Activated CD4-positive, alpha-beta T cell treated with anti-CD3 and anti-CD28 coated beads for 48 hours (primary cell): ENCODE measurements at regions not wholly inside any gene's neighbourhood (a gene's known extent, or its start where the extent isn't known, plus 50 kb on each side); places are given as distances from the start of the nearest gene placed in this dataset.

Experiments
- DNase-seq: peaks from one replicate; pipeline ENCODE4 v3.0.0-alpha.2; 2020

DNA sequence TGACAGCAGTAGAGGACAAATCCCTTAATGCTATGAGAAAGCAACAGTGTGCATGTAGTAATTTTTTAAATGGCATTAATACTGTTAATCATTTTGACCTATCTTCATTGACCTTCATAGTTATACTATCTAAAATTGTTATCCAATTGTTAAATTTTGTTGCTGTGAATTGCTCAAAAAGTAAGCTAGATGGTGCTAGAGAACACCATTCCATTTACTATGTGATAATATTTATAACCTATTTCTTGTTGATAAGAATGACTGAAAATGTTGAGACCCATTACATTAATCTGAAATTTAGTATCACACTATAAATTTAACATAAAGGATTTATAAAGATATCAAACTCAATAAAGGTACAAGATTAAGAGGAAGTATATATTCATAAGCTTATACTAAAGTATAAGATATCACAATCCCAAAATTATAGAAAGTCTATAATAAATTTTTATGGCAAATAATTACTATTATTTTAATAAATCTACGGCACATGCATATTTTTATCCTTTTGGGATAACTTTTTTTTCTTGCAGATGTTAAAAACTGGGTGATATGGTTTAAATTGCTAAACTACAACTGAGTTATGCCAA is 1573.3 kb downstream of the PCDH9 start:
- no peak for DNase-seq

DNA sequence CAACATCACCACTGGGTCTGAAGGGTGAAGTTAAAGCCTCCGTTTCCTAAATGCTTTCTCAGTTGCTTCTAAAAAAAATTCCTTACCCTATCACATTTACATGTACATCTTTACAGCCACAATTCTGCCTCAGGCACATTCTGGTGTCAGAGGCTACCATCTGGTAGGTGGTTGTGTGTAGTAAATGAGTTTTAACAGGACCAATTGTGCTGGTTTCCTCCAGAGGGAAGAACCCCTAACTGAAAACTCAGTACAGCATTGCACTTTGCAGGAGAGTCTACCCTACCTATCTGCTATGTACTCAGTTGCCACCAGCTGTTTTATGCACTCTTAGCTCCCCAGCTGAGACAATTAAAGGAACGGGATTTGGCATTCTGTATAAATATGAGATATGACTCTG is 1576.5 kb downstream of the PCDH9 start:
- no peak for DNase-seq

- no peak for DNase-seq
These were observed 1579.8 kb downstream of the PCDH9 start for GRCh38 chr13:65650321-65650720.

- no peak for DNase-seq
These were observed 1587.1 kb downstream of the PCDH9 start for GRCh38 chr13:65642996-65643395.

- no peak for DNase-seq
These were observed 1587.8 kb downstream of the PCDH9 start for GRCh38 chr13:65642301-65642700.

- DNase-seq: no peak
These were observed 1591.5 kb downstream of the PCDH9 start for GRCh38 chr13:65638572-65639168.

GRCh38 chr13:65633806-65634205 is 1596.3 kb downstream of the PCDH9 start:
- no peak for DNase-seq

GRCh38 chr13:65631078-65631477 is 1599.1 kb downstream of the PCDH9 start:
- no peak for DNase-seq

GRCh38 chr13:65629926-65630325 is 1600.2 kb downstream of the PCDH9 start:
- no peak for DNase-seq

GRCh38 chr13:65623148-65623547 is 1607.0 kb downstream of the PCDH9 start:
- no peak for DNase-seq

GRCh38 chr13:65615506-65615905 is 1614.6 kb downstream of the PCDH9 start:
- no peak for DNase-seq

GRCh38 chr13:65613004-65613403 is 1617.1 kb downstream of the PCDH9 start:
- no peak for DNase-seq

DNA sequence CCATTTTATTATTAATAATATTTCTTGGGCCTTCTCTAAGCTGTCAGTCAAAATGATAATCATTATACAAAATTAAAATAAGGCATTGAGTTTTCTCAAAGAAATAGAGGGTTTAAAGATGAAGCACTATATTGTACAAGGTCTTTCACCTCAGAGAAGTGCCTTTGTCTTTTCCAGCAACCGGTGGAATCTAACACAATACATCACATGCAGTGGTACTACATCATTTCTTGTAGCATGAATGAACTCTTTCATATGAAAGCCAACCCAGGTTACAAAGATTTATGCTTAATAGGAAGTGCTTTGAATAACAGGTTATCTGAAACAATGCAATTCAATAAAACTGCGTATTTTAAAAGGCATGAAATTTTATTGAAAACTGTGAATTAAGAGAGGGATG is 1620.8 kb downstream of the PCDH9 start:
- DNase-seq: no peak

- no peak for DNase-seq
These were observed 1623.5 kb downstream of the PCDH9 start for GRCh38 chr13:65606622-65607021.

DNA sequence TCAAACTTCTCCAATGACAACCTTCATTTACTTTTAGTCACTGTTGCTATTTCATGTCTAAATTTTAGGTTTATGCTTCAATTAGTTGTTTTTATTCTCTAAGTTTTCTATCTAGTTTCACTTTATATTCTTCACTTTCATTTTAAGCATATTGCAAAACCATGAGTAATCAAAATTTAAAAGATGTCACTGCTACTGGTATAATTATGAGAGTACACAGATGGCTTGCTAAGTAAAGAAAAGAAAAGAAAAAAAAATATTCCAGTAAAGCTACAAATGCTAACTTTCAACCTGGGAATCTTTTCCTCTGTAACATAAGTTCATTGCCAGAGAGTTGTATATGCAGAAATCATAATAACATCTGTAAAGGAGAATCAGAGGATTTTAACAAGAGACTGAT is 1624.7 kb downstream of the PCDH9 start:
- DNase-seq: no peak

DNA sequence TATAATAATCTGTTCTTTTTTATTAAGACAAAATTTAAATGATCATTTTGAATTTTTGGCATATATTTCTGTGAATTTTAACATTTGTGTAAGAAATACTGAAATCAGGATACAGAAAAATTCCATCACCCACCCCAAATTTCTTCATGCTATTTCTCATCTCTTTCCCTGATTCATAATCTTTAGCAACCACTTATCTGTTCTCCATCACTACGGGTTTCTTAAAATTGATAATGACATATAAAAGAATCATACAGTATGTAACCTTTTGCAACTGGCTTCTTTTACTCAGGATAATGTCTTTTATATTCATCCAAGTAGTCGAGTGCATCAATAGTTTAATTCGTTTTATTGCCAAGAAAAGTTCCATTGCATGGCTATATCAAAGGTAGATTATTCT is 1627.0 kb downstream of the PCDH9 start:
- DNase-seq: no peak

DNA sequence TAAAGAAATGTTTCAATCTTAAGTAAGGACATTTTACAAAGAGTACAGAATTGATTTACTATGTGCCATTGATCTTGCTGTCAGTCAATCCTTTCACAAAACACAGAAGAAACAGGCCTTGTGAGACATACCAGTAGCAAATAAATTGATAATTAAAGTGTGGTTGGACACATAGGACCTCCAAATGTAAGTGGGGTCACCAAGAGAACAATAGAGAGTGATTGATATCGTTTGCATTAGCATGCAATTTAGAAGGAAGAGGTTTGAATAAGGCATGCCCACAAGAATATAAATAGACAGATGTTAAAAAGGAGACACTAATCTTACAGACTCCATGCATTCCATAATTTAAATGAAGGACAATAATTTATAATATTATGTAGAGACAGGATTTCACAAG is 1628.3 kb downstream of the PCDH9 start:
- DNase-seq: no peak

GRCh38 chr13:65600702-65601101 is 1629.4 kb downstream of the PCDH9 start:
- no peak for DNase-seq

GRCh38 chr13:65597839-65598818 is 1632.0 kb downstream of the PCDH9 start:
- no peak for DNase-seq

GRCh38 chr13:65595916-65596315 is 1634.2 kb downstream of the PCDH9 start:
- DNase-seq: no peak

DNA sequence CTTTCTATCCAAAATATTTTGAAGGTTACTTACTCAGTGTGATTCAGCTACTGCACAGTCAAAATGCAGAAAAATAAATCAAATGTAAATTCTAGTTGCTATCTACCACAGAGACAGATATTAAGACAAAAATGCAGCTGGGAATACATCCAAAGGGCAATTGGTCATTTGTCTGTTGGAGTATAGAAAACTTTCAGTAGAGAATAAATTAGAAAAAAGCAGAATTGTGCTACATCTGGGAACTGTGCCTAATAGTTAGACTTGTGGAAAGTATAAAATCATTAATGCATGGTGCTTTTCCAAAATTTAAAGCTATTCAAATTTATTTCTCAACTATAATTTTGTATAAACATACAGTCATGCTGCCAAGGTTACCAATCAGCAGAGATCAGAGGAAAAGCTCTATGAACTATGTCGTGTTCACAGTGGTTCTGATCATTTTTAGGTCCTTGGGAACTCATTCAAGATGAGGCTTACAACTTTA is 1635.8 kb downstream of the PCDH9 start:
- no peak for DNase-seq

- no peak for DNase-seq
These were observed 1636.8 kb downstream of the PCDH9 start for GRCh38 chr13:65593298-65593874.

DNA sequence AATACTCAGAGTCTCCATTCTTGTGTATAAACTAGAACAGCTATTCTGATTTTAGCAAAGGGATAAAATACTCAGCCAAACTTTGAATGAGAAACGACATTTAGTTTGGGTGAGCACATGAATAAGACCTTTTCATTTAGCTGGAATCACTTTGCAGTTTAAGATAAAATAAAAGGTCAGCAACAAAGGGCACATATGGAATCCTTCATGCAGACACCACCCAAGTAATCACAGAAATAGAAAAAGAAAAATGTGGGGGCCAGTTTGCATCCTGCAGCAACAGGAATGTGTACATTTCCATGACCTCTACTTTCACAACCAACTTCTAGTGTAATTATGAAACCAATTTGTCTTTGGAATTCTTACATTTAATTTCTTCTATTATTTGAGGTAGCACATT is 1637.4 kb downstream of the PCDH9 start:
- DNase-seq: no peak
